ENCODE measurements at regions not wholly inside any gene's neighbourhood (a gene's known extent, or its start where the extent isn't known, plus 50 kb on each side); places are given as distances from the start of the nearest gene placed in this dataset.

DNA sequence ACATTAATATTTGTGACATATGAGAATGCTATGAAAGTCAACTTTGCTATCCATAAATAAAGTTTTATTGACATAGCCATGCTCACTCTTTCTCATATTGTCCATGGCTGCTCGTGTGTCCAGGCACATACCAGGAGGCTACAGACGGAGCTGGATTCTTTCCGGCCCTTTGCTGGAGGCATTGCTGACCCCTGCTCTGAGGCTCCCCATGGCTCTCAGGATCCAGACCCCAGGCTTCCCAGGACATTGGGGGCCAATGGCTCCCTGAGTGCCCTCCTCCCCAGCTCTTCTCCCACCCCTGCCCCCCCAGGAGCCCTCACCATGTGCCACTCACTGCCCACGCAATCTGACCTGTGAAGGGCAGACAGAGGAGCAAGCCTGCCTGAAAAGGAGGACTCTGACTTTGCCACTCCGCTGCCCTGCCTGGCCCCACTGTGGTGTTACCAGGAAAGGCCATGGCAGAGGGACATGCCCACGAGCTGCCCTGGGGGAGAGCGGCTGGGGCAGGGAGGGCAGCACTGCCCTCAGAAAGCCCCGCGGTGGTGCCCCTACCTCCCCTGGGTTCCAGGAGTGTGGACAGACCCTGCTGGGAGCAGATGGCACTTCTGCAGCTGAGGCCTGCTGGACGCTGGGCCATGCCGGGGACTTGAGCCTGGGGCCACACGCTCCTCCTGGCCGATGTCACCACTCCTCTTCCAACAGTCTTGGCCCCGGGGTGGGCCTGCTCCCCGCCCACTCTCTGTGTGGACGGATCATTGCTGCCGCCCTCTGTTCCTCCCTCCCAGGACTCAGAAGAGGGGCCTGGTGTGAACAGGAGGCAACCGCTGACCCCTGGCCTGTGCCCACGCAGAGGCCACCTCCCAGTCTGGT is 97.8 kb upstream of the BHLHE23 start:
- TF ChIP-seq, protein P1, sequence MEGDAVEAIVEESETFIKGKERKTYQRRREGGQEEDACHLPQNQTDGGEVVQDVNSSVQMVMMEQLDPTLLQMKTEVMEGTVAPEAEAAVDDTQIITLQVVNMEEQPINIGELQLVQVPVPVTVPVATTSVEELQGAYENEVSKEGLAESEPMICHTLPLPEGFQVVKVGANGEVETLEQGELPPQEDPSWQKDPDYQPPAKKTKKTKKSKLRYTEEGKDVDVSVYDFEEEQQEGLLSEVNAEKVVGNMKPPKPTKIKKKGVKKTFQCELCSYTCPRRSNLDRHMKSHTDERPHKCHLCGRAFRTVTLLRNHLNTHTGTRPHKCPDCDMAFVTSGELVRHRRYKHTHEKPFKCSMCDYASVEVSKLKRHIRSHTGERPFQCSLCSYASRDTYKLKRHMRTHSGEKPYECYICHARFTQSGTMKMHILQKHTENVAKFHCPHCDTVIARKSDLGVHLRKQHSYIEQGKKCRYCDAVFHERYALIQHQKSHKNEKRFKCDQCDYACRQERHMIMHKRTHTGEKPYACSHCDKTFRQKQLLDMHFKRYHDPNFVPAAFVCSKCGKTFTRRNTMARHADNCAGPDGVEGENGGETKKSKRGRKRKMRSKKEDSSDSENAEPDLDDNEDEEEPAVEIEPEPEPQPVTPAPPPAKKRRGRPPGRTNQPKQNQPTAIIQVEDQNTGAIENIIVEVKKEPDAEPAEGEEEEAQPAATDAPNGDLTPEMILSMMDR (IDR thresholded peaks at IDR 0.05): no peak
- TF ChIP-seq POLR2AphosphoS5 (IDR thresholded peaks at IDR 0.05; ENCODE audit: low read depth, low read length) (no peak), SIN3A (IDR thresholded peaks at IDR 0.05; ENCODE audit: borderline replicate concordance, insufficient read depth, low read depth, low read length) (no peak), TCF7L2 (IDR thresholded peaks at IDR 0.05; ENCODE audit: low read depth, low read length) (no peak)
